HepG2 (cell line): ENCODE measurements at regions not wholly inside any gene's neighbourhood (a gene's known extent, or its start where the extent isn't known, plus 50 kb on each side); places are given as distances from the start of the nearest gene placed in this dataset.

Experiments used
- ATAC-seq: fragments of 200-7000 bp; cut with Tn5 transposase; 3 replicates; pipeline ENCODE4 v1.9.1; 2020; ENCODE audit warnings: mild to moderate bottlenecking, moderate library complexity
- BruUV-seq: library from RNA; stranded (reverse); fragments of 400-500 nt; replicated peaks from 2 replicates; lab custom pipeline; 2021; lab: Mats Ljungman, UMichigan
- CTCF ChIA-PET: fragments of 300-600 bp; formaldehyde crosslinking; extraction: SDS; loops from one replicate; lab custom pipeline; 2021; ENCODE audit warnings: low total read pairs, inconsistent platforms, low intra/inter-chr PET ratio; lab: Yijun Ruan, JAX
- POLR2A ChIA-PET: fragments of 350-600 bp; sonication (Branson Sonifier 250); formaldehyde crosslinking; loops from one replicate; lab custom pipeline; 2020; ENCODE audit warnings: antibody characterized with exemption, inconsistent platforms; lab: Yijun Ruan, JAX
- DNase-seq: peaks from one replicate; pipeline ENCODE4 v3.0.0-alpha.2; 2015; ENCODE audit warnings: low spot score
- FAIRE-seq: peaks from 3 replicates; lab custom pipeline; 2011; peaks lifted over from hg19 to GRCh38; lab: Jason Lieb, UNC
- H2AFZ ChIP-seq: one replicate; pipeline ENCODE4 v1.6.1; 2011; ENCODE audit warnings: low read length, inconsistent platforms
- H3K27ac ChIP-seq: fragments of 300-600 bp; 3 replicates; pipeline ENCODE4 v1.8.0; 2011; ENCODE audit warnings: mixed run types, mild to moderate bottlenecking, mixed read lengths, low read length, inconsistent platforms; ENCODE audit not compliant: insufficient read depth; ENCODE audit errors: extremely low read length
- H3K27me3 ChIP-seq, 2 experiments: fragments of 200-600 bp in 1 of 2; 2 replicates in 1 of 2; 3 replicates in 1 of 2; pipeline versions ENCODE4 v1.6.0 to v1.8.0; 2011; ENCODE audit warnings: low read length in 2 of 2, mild to moderate bottlenecking in 2 of 2, moderate library complexity in 2 of 2, inconsistent platforms in 1 of 2; ENCODE audit not compliant: insufficient read depth in 2 of 2, control insufficient read depth in 1 of 2
- H3K36me3 ChIP-seq, 2 experiments: fragments of 200-600 bp in 1 of 2; replicated peaks in 1 of 2; 2 replicates in 1 of 2; 3 replicates in 1 of 2; pipeline versions ENCODE4 v1.5.1 to v1.8.0; 2011; ENCODE audit warnings: low read length in 2 of 2, inconsistent platforms in 1 of 2; ENCODE audit not compliant: insufficient read depth in 2 of 2, control insufficient read depth in 1 of 2
- H3K4me1 ChIP-seq: 2 replicates; pipeline ENCODE4 v1.5.1; 2012; ENCODE audit warnings: low read length, inconsistent platforms; ENCODE audit not compliant: insufficient read depth
- H3K4me2 ChIP-seq: 2 replicates; pipeline ENCODE4 v1.6.0; 2011; ENCODE audit warnings: low read depth, low read length, inconsistent platforms
- H3K4me3 ChIP-seq, 3 experiments: fragments of 200-600 bp in 1 of 3; sonication (generic), shearing (Covaris generic) in 1 of 3; replicated peaks in 1 of 3; 2 replicates each; pipeline ENCODE4 v1.5.1; 2011 to 2016; ENCODE audit warnings: low read length in 3 of 3, inconsistent platforms in 2 of 3, low read depth in 2 of 3, mild to moderate bottlenecking in 2 of 3, control low read depth in 1 of 3, mixed read lengths in 1 of 3; ENCODE audit not compliant: insufficient read depth in 1 of 3
- H3K79me2 ChIP-seq: one replicate; pipeline ENCODE4 v1.6.1; 2011; ENCODE audit warnings: low read length, inconsistent platforms; ENCODE audit not compliant: insufficient read depth
- H3K9ac ChIP-seq: 2 replicates; pipeline ENCODE4 v1.6.0; 2011; ENCODE audit warnings: mild to moderate bottlenecking, low read depth, low read length, inconsistent platforms; ENCODE audit not compliant: insufficient read depth
- H3K9me3 ChIP-seq: 2 replicates; pipeline ENCODE4 v1.5.1; 2012; ENCODE audit warnings: mild to moderate bottlenecking, low read length
- H4K20me1 ChIP-seq: 2 replicates; pipeline ENCODE4 v1.6.0; 2011; ENCODE audit warnings: inconsistent platforms, mild to moderate bottlenecking, low read length, moderate library complexity; ENCODE audit not compliant: insufficient read depth
- ATF7 ChIP-seq, 2 experiments: fragments of 450-650 bp in 1 of 2; sonication (generic) in 1 of 2; formaldehyde crosslinking in 1 of 2; IDR thresholded peaks; 2 replicates each; pipeline versions ENCODE4 v1.4.0 to v1.6.1; 2016 to 2020; ENCODE audit warnings: antibody characterized with exemption in 1 of 2, mild to moderate bottlenecking in 1 of 2, missing genetic modification reagents in 1 of 2
- CREB1 ChIP-seq, 2 experiments: fragments of 450-650 bp in 1 of 2; IDR thresholded peaks; 2 replicates each; pipeline ENCODE4 v1.6.1; 2016 to 2017; ENCODE audit warnings: control low read depth in 1 of 2, mild to moderate bottlenecking in 1 of 2, missing compliant biosample characterization in 1 of 2, missing genetic modification characterization in 1 of 2
- HNRNPK ChIP-seq: fragments of 200-400 bp; formaldehyde crosslinking; IDR thresholded peaks from 2 replicates; pipeline ENCODE4 v1.6.1; 2018; ENCODE audit warnings: low read length, low read depth, moderate library complexity, mild to moderate bottlenecking; ENCODE audit not compliant: poor library complexity, severe bottlenecking
- NCOA5 ChIP-seq: sonication (generic); formaldehyde crosslinking; IDR thresholded peaks from 2 replicates; pipeline ENCODE4 v1.4.0; 2020; ENCODE audit warnings: missing genetic modification reagents
- ZNF3 ChIP-seq: IDR thresholded peaks from 2 replicates; pipeline ENCODE4 v1.7.0; 2017; ENCODE audit warnings: inconsistent platforms
- WGBS: methylation state at CpG from one replicate; pipeline ENCODE4 v1.1.6; 2017; ENCODE audit warnings: low lambda C conversion rate; 5-methylcytosine and 5-hydroxymethylcytosine counted together
- in situ Hi-C: cut with HindIII; loops from 2 replicates; pipeline ENCODE4 v1.10.0; 2017; ENCODE audit warnings: low pct_unique_long_range_greater_than_20kb; ENCODE audit not compliant: extremely low pct_ligation_motif_present
- intact Hi-C: fragments of 100-400 bp; cut with micrococcal nuclease; formaldehyde crosslinking; loops from one replicate; pipeline ENCODE4 v1.10.0; 2022; ENCODE audit not compliant: unreplicated experiment

GRCh38 chr6:156451088-156451487, 326.1 kb upstream of the ARID1B start:
- H3K27me3 ChIP-seq = no peaks in the 10 kb centered on the region
- H2AFZ ChIP-seq = no peak overlapping the region
- H3K27ac ChIP-seq = no peak overlapping the region
- H3K9ac ChIP-seq = no peak overlapping the region
- no peaks in the 10 kb centered on the region for H3K36me3 ChIP-seq
- in situ Hi-C loops = no loop called here
- TF ChIP-seq ATF7 (IDR thresholded peaks at IDR 0.05) (peak; percentile 79), ATF7 (CRISPR knock-in tag; IDR thresholded peaks at IDR 0.05) (no peak), HNRNPK (no peak), CREB1 (IDR thresholded peaks at IDR 0.05) (peak; percentile 75), CREB1 (CRISPR knock-in tag; IDR thresholded peaks at IDR 0.05) (no peak), ZNF3 (no peak)
- no peak overlapping the region for H3K4me2 ChIP-seq
- H3K4me1 ChIP-seq = no peaks in the 10 kb centered on the region
- DNase-seq (no peak), ATAC-seq (no peak), FAIRE-seq (no peak)
- ChIA-PET CTCF (no interaction called here), POLR2A (no interaction called here)
- no peaks in the 10 kb centered on the region for H4K20me1 ChIP-seq
- BruUV-seq = no TSS peak
- H3K9me3 ChIP-seq = no peaks in the 10 kb centered on the region
- no peaks in the 10 kb centered on the region for H3K79me2 ChIP-seq
- H3K4me3 ChIP-seq = no peak overlapping the region
- WGBS = 11% methylated on average over 5 of the region's 5 CpGs
- intact Hi-C loops = no loop called here

DNA sequence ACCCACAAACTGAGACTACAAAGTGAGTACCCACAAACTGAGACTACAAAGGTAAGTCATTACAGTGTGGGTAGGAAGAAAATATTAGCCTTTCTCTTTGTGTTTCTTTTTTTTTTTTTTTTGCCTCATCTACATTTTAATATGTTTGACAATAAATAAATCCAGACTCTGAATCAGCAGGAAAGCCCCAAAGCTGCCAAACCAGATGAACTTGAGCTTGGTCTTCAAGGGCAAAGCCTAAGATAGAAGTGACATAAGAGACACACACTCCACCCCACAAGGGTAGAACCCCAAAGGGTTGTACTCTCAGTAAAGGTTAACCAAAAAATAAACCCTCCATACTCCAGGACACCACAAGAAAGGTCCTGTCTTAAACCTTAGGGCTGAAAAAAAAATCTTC, 326.8 kb upstream of the ARID1B start:
- ChIA-PET CTCF (no interaction called here), POLR2A (no interaction called here)
- Histone ChIP-seq H3K4me2 (no peak overlapping the region), H3K79me2 (no peaks in the 10 kb centered on the region), H3K36me3 (no peaks in the 10 kb centered on the region), H3K27ac (no peak overlapping the region), H2AFZ (no peak overlapping the region), H3K27me3 (no peaks in the 10 kb centered on the region), H4K20me1 (no peaks in the 10 kb centered on the region), H3K4me1 (no peaks in the 10 kb centered on the region), H3K4me3 (no peak overlapping the region), H3K9me3 (no peaks in the 10 kb centered on the region), H3K9ac (no peak overlapping the region)
- no peak for FAIRE-seq
- no peak for DNase-seq
- no peak for TF ChIP-seq NCOA5 (CRISPR knock-in tag)
- intact Hi-C loops = no loop called here
- in situ Hi-C loops = no loop called here
- no peak for ATAC-seq
- no TSS peak for BruUV-seq
